IMR-90 (cell line): ENCODE measurements at regions not wholly inside any gene's neighbourhood (a gene's known extent, or its start where the extent isn't known, plus 50 kb on each side); places are given as distances from the start of the nearest gene placed in this dataset.
"Not testable (repeated sequence)": the region's sequence is repeated elsewhere in the genome, so short reads cannot be mapped to it uniquely, and the experiment has no call there.

ENCODE experiments used
- ATAC-seq: fragments of 200-7000 bp; cut with Tn5 transposase; 2 replicates; pipeline ENCODE4 v1.9.1; 2020; ENCODE audit warnings: low read depth, mild to moderate bottlenecking, moderate library complexity
- BruUV-seq: library from RNA; stranded (reverse); fragments of 400-500 nt; replicated peaks from 2 replicates; lab custom pipeline; 2021; lab: Mats Ljungman, UMichigan
- CTCF ChIA-PET: fragments of 300-600 bp; formaldehyde crosslinking; extraction: SDS; loops from one replicate; lab custom pipeline; 2021; ENCODE audit warnings: antibody characterized with exemption; lab: Yijun Ruan, JAX
- POLR2A ChIA-PET: fragments of 300-600 bp; sonication (Branson Sonifier 250); formaldehyde crosslinking; loops from one replicate; lab custom pipeline; 2022; ENCODE audit warnings: antibody characterized with exemption; ENCODE audit not compliant: unreplicated experiment; lab: Charles Lee
- DNase-seq: peaks from one replicate; pipeline ENCODE4 v3.0.0; 2013
- H2AFZ ChIP-seq: replicated peaks from 2 replicates; pipeline ENCODE3; 2013; ENCODE audit warnings: low read length, mild to moderate bottlenecking; ENCODE audit not compliant: poor library complexity
- H2AK5ac ChIP-seq: 2 replicates; pipeline ENCODE4 v1.6.1; 2013; ENCODE audit warnings: low read depth, low read length, inconsistent platforms
- H2AK9ac ChIP-seq: replicated peaks from 2 replicates; pipeline ENCODE3; 2013; ENCODE audit warnings: mild to moderate bottlenecking, low read depth, low read length, moderate library complexity; ENCODE audit not compliant: poor library complexity
- H2BK120ac ChIP-seq: 2 replicates; pipeline ENCODE4 v1.6.1; 2013; ENCODE audit warnings: low read depth, low read length, inconsistent platforms
- H2BK15ac ChIP-seq: 3 replicates; pipeline ENCODE4 v1.6.1; 2013; ENCODE audit warnings: low read depth, low read length, inconsistent platforms
- H2BK20ac ChIP-seq: 2 replicates; pipeline ENCODE4 v1.6.1; 2013; ENCODE audit warnings: low read depth, mild to moderate bottlenecking, inconsistent platforms, low read length, moderate library complexity
- H2BK5ac ChIP-seq: 2 replicates; pipeline ENCODE4 v1.6.1; 2013; ENCODE audit warnings: mild to moderate bottlenecking, low read depth, low read length, inconsistent platforms; ENCODE audit not compliant: poor library complexity, severe bottlenecking
- H3K14ac ChIP-seq: replicated peaks from 2 replicates; pipeline ENCODE4 v1.6.1; 2013; ENCODE audit warnings: low read depth, low read length, inconsistent platforms
- H3K18ac ChIP-seq: 2 replicates; pipeline ENCODE4 v1.6.1; 2013; ENCODE audit warnings: low read depth, low read length, control low read depth
- H3K23ac ChIP-seq: 2 replicates; pipeline ENCODE4 v1.6.1; 2013; ENCODE audit warnings: low read depth, low read length, inconsistent platforms
- H3K27ac ChIP-seq: 2 replicates; pipeline ENCODE4 v1.5.1; 2013; ENCODE audit warnings: mild to moderate bottlenecking, control low read depth, low read length; ENCODE audit not compliant: insufficient read depth
- H3K27me3 ChIP-seq: 2 replicates; pipeline ENCODE4 v1.6.1; 2013; ENCODE audit warnings: low read length; ENCODE audit not compliant: control insufficient read depth, insufficient read depth
- H3K36me3 ChIP-seq: 2 replicates; pipeline ENCODE4 v1.6.1; 2013; ENCODE audit warnings: low read length, mixed read lengths; ENCODE audit not compliant: control insufficient read depth, insufficient read depth
- H3K4ac ChIP-seq: 2 replicates; pipeline ENCODE4 v1.6.1; 2013; ENCODE audit warnings: low read depth, low read length, inconsistent platforms
- H3K4me1 ChIP-seq: 2 replicates; pipeline ENCODE4 v1.6.1; 2013; ENCODE audit warnings: low read length, mixed read lengths; ENCODE audit not compliant: control insufficient read depth, insufficient read depth
- H3K4me2 ChIP-seq: 2 replicates; pipeline ENCODE4 v1.6.1; 2013; ENCODE audit warnings: low read depth, mild to moderate bottlenecking, control low read depth, low read length, moderate library complexity
- H3K4me3 ChIP-seq: 2 replicates; pipeline ENCODE4 v1.5.1; 2013; ENCODE audit warnings: low read depth, mild to moderate bottlenecking, control low read depth, low read length, moderate library complexity; ENCODE audit not compliant: insufficient read depth
- H3K56ac ChIP-seq: 2 replicates; pipeline ENCODE4 v1.6.1; 2013; ENCODE audit warnings: low read length, inconsistent platforms; ENCODE audit not compliant: insufficient read depth; ENCODE audit errors: extremely low read depth
- H3K79me1 ChIP-seq, 2 experiments: 2 replicates each; pipeline ENCODE4 v1.6.1; 2013; ENCODE audit warnings: low read length in 2 of 2, inconsistent platforms in 1 of 2, low read depth in 1 of 2
- H3K9ac ChIP-seq: 2 replicates; pipeline ENCODE4 v1.6.1; 2013; ENCODE audit warnings: low read depth, low read length, control low read depth
- H3K9me1 ChIP-seq: 2 replicates; pipeline ENCODE4 v1.6.1; 2013; ENCODE audit warnings: low read length, inconsistent platforms; ENCODE audit not compliant: insufficient read depth
- H3K9me3 ChIP-seq: 2 replicates; pipeline ENCODE4 v1.6.1; 2013; ENCODE audit warnings: low read length; ENCODE audit not compliant: control insufficient read depth, insufficient read depth
- H4K20me1 ChIP-seq: 2 replicates; pipeline ENCODE4 v1.6.1; 2013; ENCODE audit warnings: low read length, inconsistent platforms; ENCODE audit not compliant: insufficient read depth
- H4K5ac ChIP-seq: 2 replicates; pipeline ENCODE4 v1.6.1; 2013; ENCODE audit warnings: mild to moderate bottlenecking, low read depth, low read length, control low read depth
- H4K8ac ChIP-seq, 2 experiments: 2 replicates each; pipeline ENCODE4 v1.6.1; 2013; ENCODE audit warnings: low read depth in 2 of 2, low read length in 2 of 2, control low read depth in 1 of 2, inconsistent platforms in 1 of 2
- H4K91ac ChIP-seq: 2 replicates; pipeline ENCODE4 v1.6.1; 2013; ENCODE audit warnings: low read depth, low read length, inconsistent platforms; ENCODE audit not compliant: insufficient read depth
- WGBS, 2 experiments: methylation state at CpG; one replicate each; pipeline versions ENCODE4 v1.1.5 to v1.1.7; 2013; ENCODE audit warnings: missing lambda C conversion rate in 2 of 2; ENCODE audit not compliant: insufficient read length in 1 of 2; ENCODE audit errors: extremely low coverage in 2 of 2; 5-methylcytosine and 5-hydroxymethylcytosine counted together
- dilution Hi-C: fragments of 300-500 bp; cut with HindIII; formaldehyde crosslinking; loops from one replicate; pipeline ENCODE4 v1.14.3; 2018; ENCODE audit warnings: low sequenced_read_pairs; ENCODE audit not compliant: unreplicated experiment
- in situ Hi-C: fragments of 300-500 bp; cut with MboI; formaldehyde crosslinking; loops from 3 replicates; pipeline ENCODE4 v1.14.3; 2019; ENCODE audit warnings: low sequenced_read_pairs, inconsistent platforms, mixed read lengths
- intact Hi-C: fragments of 100-400 bp; cut with micrococcal nuclease; formaldehyde crosslinking; loops from 2 replicates; pipeline ENCODE4 v1.10.0; 2022

DNA sequence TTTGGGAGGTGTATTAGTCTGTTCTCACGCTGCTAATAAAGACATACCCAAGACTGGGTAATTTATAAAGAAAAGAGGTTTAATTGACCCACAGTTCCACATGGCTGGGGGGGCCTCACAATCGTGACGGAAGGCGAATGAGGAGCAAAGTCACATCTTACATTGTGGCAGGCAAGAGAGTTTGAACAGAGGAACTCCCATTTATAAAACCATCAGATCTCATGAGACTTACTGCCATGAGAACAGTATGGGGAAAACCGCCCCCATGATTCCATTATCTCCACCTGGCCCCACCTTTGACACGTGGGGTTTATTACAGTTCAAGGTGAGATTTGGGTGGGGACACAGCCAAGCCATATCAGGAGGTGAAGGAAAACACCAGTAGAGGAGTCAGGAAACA lies 143.8 kb upstream of the MED14 start:
- CTCF ChIA-PET, result interaction anchor here (2.0 kb wide), 1 partner anchor 12 kb away, joined by 6 read pairs; no protein-coding TSS in a partner anchor
- POLR2A ChIA-PET, H3K4me2 ChIP-seq, BruUV-seq, H3K27me3 ChIP-seq, ATAC-seq, H2AK9ac ChIP-seq, H2AK5ac ChIP-seq, H3K9me3 ChIP-seq, H3K14ac ChIP-seq, H4K20me1 ChIP-seq, H3K56ac ChIP-seq, H3K4me1 ChIP-seq, H3K18ac ChIP-seq, H3K9me1 ChIP-seq, H3K79me1 ChIP-seq, H2BK5ac ChIP-seq, H2AFZ ChIP-seq, dilution Hi-C loops, H2BK15ac ChIP-seq, H3K4me3 ChIP-seq, H3K4ac ChIP-seq, H2BK120ac ChIP-seq, H3K27ac ChIP-seq, H3K36me3 ChIP-seq, H4K91ac ChIP-seq, H2BK20ac ChIP-seq, H4K5ac ChIP-seq, H3K23ac ChIP-seq, DNase-seq, H4K8ac ChIP-seq, H3K9ac ChIP-seq: not testable (repeated sequence)
- no CpG with 5 or more reads among the region's 6 CpGs for WGBS, 2 experiments
- in situ Hi-C loops, result loop anchor here (10.0 kb wide), 1 partner anchor 206 kb away; the partner anchor contains the start of gene USP9X
- intact Hi-C loops, result loop anchor here (5.0 kb wide), 2 partner anchors 208 to 238 kb away; partner anchors contain the start of gene USP9X
